ENCODE measurements at regions not wholly inside any gene's neighbourhood (a gene's known extent, or its start where the extent isn't known, plus 50 kb on each side); places are given as distances from the start of the nearest gene placed in this dataset.

DNA sequence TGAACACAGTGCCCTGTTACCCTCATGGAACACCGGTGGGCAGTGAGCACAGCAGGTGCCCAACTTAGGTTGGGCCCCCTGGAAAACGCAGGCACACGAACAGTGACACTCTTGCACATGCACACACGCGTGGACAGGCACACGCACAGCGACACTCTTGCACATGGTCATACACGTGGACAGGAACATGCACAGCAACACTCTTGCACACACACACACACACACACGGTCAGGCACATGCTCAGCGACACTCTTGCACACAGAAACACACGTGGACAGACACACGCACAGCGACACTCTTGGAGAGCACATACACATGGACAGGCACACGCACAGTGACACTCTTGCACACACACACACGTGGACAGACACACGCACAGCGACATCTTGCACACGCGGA, 559.4 kb upstream of the ADAMTS16 start:
- no peak for DNase-seq
- H3K27ac ChIP-seq (ENCODE audit: low read length), result no peak overlapping the region
- no peak overlapping the region for H3K9ac ChIP-seq (ENCODE audit: low read length)
- H3K9me2 ChIP-seq (replicated peaks; ENCODE audit: insufficient read depth, low read length), result no peaks in the 10 kb centered on the region
- H3K4me2 ChIP-seq (ENCODE audit: low read depth, low read length), result no peak overlapping the region
- H3K79me2 ChIP-seq (ENCODE audit: low read length), result peaks cover 8% of the 10 kb centered on the region; the same call in 1 of the 2 replicates
- H3F3A ChIP-seq (ENCODE audit: insufficient read depth, low read length), result no peaks in the 10 kb centered on the region
- no peaks in the 10 kb centered on the region for H4K20me1 ChIP-seq (ENCODE audit: insufficient read depth, low read length)
- H3K36me3 ChIP-seq (replicated peaks; ENCODE audit: insufficient read depth, low read length), result no peaks in the 10 kb centered on the region
- H2AFZ ChIP-seq (ENCODE audit: low read length), result no peak overlapping the region
- TF ChIP-seq EZH2 (optimal IDR thresholded peaks at IDR 0.05; ENCODE audit: low read depth, low read length) (no peak), EZH2phosphoT487 (IDR thresholded peaks at IDR 0.05; ENCODE audit: low read length) (no peak)
- TF ChIP-seq, protein P1, sequence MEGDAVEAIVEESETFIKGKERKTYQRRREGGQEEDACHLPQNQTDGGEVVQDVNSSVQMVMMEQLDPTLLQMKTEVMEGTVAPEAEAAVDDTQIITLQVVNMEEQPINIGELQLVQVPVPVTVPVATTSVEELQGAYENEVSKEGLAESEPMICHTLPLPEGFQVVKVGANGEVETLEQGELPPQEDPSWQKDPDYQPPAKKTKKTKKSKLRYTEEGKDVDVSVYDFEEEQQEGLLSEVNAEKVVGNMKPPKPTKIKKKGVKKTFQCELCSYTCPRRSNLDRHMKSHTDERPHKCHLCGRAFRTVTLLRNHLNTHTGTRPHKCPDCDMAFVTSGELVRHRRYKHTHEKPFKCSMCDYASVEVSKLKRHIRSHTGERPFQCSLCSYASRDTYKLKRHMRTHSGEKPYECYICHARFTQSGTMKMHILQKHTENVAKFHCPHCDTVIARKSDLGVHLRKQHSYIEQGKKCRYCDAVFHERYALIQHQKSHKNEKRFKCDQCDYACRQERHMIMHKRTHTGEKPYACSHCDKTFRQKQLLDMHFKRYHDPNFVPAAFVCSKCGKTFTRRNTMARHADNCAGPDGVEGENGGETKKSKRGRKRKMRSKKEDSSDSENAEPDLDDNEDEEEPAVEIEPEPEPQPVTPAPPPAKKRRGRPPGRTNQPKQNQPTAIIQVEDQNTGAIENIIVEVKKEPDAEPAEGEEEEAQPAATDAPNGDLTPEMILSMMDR (IDR thresholded peaks at IDR 0.05; ENCODE audit: low read length), result no peak
- H3K4me3 ChIP-seq (ENCODE audit: low read length), result no peak overlapping the region
- no peaks in the 10 kb centered on the region for H3K9me3 ChIP-seq (replicated peaks; ENCODE audit: insufficient read depth, low read length)
- no peaks in the 10 kb centered on the region for H3K27me3 ChIP-seq (replicated peaks; ENCODE audit: insufficient read depth, low read length)
- no peaks in the 10 kb centered on the region for H3K4me1 ChIP-seq (ENCODE audit: low read length)

DNA sequence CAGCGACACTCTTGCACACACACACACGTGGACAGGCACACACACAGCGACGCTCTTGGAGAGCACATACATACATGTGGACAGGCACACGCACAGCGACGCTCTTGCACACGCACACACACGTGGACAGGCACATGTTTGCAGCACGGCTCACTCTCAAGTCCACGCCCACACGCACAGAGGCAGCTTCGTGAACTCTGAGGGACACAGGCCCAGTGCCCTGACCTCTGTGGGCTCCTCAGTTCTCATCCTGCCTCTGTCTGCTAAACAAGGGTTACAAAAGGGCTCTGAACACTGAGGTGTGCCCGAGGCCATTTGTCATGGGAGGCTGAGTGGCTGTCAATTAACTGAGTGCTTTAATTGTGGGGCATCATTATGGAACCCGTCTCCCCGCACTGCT, 558.8 kb upstream of the ADAMTS16 start:
- TF ChIP-seq EZH2 (optimal IDR thresholded peaks at IDR 0.05; ENCODE audit: low read depth, low read length) (no peak), EZH2phosphoT487 (IDR thresholded peaks at IDR 0.05; ENCODE audit: low read length) (no peak)
- TF ChIP-seq, protein P1 (IDR thresholded peaks at IDR 0.05; ENCODE audit: low read length), result no peak
- H2AFZ ChIP-seq (ENCODE audit: low read length), result no peak overlapping the region
- no peaks in the 10 kb centered on the region for H3F3A ChIP-seq (ENCODE audit: insufficient read depth, low read length)
- H3K9me3 ChIP-seq (replicated peaks; ENCODE audit: insufficient read depth, low read length), result no peaks in the 10 kb centered on the region
- H3K4me1 ChIP-seq (ENCODE audit: low read length), result no peaks in the 10 kb centered on the region
- H4K20me1 ChIP-seq (ENCODE audit: insufficient read depth, low read length), result no peaks in the 10 kb centered on the region
- H3K4me2 ChIP-seq (ENCODE audit: low read depth, low read length), result no peak overlapping the region
- no peaks in the 10 kb centered on the region for H3K36me3 ChIP-seq (replicated peaks; ENCODE audit: insufficient read depth, low read length)
- peaks cover 8% of the 10 kb centered on the region; the same call in 1 of the 2 replicates for H3K79me2 ChIP-seq (ENCODE audit: low read length)
- no peak overlapping the region for H3K9ac ChIP-seq (ENCODE audit: low read length)
- no peaks in the 10 kb centered on the region for H3K27me3 ChIP-seq (replicated peaks; ENCODE audit: insufficient read depth, low read length)
- no peak overlapping the region for H3K4me3 ChIP-seq (ENCODE audit: low read length)
- H3K27ac ChIP-seq (ENCODE audit: low read length), result no peak overlapping the region
- DNase-seq, result no peak
- H3K9me2 ChIP-seq (replicated peaks; ENCODE audit: insufficient read depth, low read length), result no peaks in the 10 kb centered on the region

GRCh38 chr5:4584982-4585381, 555.1 kb upstream of the ADAMTS16 start:
- Histone ChIP-seq H3K36me3 (replicated peaks; ENCODE audit: insufficient read depth, low read length) (no peaks in the 10 kb centered on the region), H3K4me2 (ENCODE audit: low read depth, low read length) (no peak overlapping the region), H3K9me2 (replicated peaks; ENCODE audit: insufficient read depth, low read length) (no peaks in the 10 kb centered on the region)

More at GRCh38 chr5:4584982-4585381, 555.1 kb upstream of the ADAMTS16 start:
- no peak overlapping the region for H3K27ac ChIP-seq (ENCODE audit: low read length)
- H3K27me3 ChIP-seq (replicated peaks; ENCODE audit: insufficient read depth, low read length), result no peaks in the 10 kb centered on the region
- H3K9me3 ChIP-seq (replicated peaks; ENCODE audit: insufficient read depth, low read length), result no peaks in the 10 kb centered on the region
- no peaks in the 10 kb centered on the region for H3F3A ChIP-seq (ENCODE audit: insufficient read depth, low read length)
- no peak for DNase-seq
- no peak overlapping the region for H3K4me3 ChIP-seq (ENCODE audit: low read length)
- no peaks in the 10 kb centered on the region for H3K4me1 ChIP-seq (ENCODE audit: low read length)
- no peak overlapping the region for H3K9ac ChIP-seq (ENCODE audit: low read length)
- TF ChIP-seq, protein P1 (IDR thresholded peaks at IDR 0.05; ENCODE audit: low read length), result no peak
- no peak for TF ChIP-seq EZH2 (optimal IDR thresholded peaks at IDR 0.05; ENCODE audit: low read depth, low read length)
- no peak for TF ChIP-seq EZH2phosphoT487 (IDR thresholded peaks at IDR 0.05; ENCODE audit: low read length)
- H2AFZ ChIP-seq (ENCODE audit: low read length), result no peak overlapping the region
- no peaks in the 10 kb centered on the region for H4K20me1 ChIP-seq (ENCODE audit: insufficient read depth, low read length)
- H3K79me2 ChIP-seq (ENCODE audit: low read length), result no peaks in the 10 kb centered on the region

All from MM.1S (cell line).